CD4-positive, alpha-beta T cell treated with Interleukin-17A for 1 hour (primary cell): ENCODE measurements at regions not wholly inside any gene's neighbourhood (a gene's known extent, or its start where the extent isn't known, plus 50 kb on each side); places are given as distances from the start of the nearest gene placed in this dataset.

Source experiments
- DNase-seq: peaks from one replicate; pipeline ENCODE4 v3.0.0-alpha.2; 2020

GRCh38 chr15:62726461-62726860, 316.1 kb upstream of the TPM1 start:
- DNase-seq, result no peak

DNA sequence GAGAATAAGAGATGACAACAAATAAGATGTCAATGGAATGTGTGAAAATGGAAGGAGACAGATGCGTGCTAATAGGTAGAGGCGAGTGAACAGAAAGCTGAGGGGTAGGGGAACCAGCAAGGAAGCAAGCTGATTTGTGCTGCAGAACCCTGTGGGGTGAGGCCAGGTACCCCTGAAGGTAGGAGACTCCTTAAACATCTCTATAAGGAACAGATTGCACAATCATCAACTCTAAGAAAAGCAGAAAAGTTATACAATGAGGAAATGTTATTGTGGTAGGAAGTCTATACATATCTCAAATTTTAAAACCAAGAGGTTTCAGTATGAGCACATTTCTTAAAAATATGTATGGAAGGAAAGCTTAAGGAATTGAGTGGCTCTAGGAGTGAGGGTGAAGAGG, 315.0 kb upstream of the TPM1 start:
- DNase-seq, result no peak

DNA sequence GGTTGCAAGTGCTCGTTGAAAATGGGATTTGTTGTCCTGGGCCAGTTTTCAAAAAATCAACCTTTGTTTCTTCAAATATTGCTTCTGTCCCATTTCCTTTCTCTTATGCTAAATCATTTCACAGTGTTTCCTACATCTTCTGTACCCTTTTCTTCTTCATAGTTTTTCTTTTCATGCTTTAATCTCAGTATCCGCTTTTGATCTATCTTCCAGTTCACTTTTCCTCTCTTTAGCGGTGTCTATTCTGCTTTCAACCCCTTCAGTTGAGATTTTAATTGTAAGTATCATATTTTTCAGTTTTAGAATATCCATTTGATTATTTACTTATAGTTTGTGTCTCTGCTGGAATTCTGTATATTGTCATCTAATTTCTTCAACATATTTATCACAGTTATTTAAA, 311.7 kb upstream of the TPM1 start:
- no peak for DNase-seq

DNA sequence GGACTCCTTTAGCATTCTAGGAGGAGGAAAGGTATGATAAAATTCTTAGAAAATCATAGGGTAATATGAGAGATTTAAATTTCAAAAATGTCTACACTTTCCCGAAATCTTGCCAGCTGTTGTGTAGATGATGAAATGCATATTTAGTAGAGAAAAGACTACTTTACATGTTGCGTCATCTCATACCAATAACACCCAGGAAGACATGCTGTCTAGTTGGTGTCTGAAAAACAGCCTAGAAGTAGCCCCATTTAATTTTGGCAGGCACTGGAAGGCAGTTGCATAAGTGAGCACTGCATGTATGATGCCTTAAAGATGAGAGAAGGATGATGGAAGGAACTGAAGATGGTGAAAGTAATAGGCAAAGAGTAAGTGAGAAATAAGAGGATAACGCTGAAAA, 310.5 kb upstream of the TPM1 start:
- no peak for DNase-seq

DNA sequence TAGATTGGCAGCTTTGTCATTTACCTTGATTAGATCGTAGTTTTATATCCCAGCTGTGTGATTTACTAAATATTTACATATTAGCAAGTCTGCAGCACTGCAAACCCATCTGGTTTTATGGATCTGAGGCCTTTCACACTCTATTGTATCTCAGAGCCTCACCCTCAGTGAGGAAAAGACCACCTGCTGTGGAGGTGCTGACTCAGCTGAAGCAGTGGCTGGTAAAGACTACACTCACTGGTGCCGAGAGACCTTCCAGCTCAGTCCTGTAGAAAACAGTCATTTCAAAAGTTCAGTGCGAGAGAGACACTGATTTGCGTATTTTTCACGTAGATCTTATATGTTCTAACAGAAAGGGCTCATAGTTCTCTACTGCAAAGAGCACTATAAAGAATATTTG, 307.8 kb upstream of the TPM1 start:
- DNase-seq, result no peak

- no peak for DNase-seq
Measured at GRCh38 chr15:62736756-62737155, 305.8 kb upstream of the TPM1 start.

- DNase-seq, result no peak
Measured at GRCh38 chr15:62737551-62737950, 305.0 kb upstream of the TPM1 start.

DNA sequence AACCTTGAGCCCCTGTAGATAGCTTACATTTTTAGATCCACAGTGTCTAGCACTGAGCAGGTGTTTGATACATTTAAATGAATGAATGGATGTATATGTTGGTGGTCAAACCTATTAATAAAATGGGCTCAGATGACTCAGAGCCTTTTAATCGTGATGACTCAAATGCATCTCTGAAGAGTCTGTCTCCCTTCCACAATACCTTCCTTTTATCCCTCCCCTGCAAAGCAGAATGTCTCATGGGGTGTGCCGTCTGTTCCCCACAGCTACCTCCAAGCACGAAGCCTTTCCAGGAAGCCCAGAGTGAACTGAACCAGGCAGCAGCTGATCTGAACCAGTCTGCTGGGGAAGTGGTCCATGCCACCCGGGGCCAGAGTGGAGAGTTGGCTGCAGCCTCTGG, 303.5 kb upstream of the TPM1 start:
- no peak for DNase-seq

- no peak for DNase-seq
Measured at GRCh38 chr15:62739507-62739906, 303.0 kb upstream of the TPM1 start.

DNA sequence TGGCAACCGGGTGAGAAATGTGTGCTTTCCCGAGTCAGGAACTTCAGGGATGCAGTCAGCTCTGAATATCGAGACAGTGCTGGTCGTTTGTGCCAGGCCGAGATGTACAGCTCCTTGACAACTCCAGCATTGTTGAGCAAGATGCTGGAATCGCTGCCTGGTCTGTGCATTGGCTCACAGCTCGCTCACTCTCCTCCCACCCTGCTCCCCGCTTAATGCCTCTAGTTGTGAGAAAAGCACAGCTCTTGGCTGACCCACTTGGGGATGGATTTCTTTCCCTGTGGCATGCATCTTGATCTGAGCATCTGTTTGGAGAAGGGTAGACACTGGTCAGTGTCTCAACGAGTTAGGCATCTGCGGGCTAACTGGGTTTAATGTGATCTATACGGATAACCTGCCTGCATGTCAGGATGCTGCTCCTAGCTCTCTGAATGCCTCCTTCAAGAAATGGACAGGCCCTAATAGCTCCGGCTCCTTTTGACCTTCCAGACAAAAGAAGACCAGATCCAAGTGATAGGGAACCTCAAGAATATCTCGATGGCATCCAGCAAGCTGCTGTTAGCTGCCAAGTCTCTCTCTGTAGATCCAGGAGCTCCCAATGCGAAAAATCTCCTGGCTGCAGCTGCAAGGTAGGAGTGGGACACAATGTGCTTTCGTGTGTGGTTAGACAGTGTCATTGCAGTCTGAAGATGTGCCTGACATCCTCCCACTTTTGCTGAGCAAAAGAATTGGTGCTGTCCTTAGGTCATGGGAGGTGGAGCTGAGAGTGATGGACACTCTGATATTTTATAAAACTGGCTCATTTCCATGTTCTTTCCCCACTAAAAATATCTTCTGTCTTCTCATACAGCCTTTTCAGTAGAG, 302.2 kb upstream of the TPM1 start:
- DNase-seq, result no peak

- DNase-seq, result no peak
Measured at GRCh38 chr15:62741106-62741505, 301.4 kb upstream of the TPM1 start.

DNA sequence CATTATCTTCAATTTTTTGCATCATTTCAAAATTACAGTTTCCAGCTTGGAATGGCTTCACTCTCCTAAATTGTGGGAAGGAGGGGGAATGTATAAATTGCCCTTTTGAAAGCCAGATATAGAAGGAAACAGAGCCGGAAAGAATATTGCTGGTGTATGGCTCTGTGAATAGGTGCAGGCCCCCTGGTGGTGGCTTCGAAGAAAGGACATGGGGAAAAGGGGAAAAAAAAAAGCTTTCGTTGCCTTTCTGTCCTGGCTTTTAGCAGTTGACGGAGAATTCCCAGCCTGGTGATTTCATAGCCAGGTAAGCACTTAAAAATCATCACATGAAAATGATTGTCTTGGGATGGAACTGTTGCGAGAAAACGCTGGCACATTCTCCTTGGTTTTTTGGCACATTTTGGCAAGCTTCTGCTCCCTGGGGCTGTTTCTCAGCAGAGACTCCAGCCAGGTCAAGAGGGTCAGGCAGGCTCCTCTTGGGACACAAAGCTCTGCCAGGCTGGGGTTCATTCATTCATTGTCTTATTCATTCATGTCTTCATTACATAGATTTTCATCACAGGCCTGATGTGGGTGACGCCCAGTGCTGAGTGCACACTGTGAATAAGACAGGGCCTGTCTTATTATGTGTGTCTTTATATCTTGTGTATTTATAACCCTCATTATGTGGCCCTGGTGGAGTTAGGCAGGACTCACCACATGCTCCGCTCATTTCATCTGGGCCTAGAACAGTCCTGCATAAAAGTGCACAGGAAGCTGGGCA, 300.0 kb upstream of the TPM1 start:
- DNase-seq, result peak; percentile 30

DNA sequence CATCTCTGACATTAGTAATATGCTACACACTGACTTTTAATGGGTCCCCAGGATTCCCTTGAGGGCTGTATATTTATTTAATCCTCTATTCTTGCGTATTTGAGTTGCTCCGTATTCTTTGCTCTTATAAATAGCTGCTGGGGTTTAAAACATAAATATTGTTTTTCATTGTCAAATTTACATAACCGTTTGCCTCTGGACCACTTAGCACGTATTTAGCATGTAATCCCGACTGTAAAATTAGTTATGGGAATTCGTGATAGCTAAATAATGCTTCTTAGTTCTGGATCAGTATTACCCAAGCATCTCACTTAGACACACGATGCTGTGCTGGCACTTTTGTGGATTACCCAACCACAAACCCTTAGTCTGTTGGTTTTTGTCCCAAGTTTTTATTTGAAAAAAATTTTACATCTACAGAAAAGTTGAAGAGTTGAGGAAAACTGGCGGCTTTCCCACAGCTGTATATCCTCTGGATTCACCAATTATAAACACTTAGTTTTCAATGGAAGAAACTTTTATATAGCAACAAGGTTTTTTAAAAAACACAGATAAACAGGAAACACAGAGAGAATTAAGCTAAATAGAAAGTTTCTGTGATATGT, 296.8 kb upstream of the TPM1 start:
- DNase-seq, result no peak

DNA sequence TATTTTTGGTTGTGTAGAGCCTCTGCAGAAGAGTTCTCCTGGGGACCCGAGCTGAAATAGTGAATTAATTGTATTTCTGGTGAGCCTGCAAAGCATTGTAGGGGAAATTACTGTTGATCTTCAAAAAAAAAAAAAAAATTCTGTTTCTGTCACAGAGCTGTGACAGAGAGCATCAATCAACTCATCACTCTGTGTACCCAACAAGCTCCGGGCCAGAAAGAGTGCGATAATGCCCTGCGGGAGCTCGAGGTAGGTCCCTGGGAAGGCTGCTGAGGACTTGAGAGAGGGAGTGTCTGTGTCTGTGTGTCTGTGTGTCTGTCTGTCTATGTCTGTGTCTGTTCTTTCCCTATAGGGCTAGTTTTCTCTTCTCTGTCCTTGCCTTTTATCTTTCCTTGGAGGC, 294.4 kb upstream of the TPM1 start:
- no peak for DNase-seq

DNA sequence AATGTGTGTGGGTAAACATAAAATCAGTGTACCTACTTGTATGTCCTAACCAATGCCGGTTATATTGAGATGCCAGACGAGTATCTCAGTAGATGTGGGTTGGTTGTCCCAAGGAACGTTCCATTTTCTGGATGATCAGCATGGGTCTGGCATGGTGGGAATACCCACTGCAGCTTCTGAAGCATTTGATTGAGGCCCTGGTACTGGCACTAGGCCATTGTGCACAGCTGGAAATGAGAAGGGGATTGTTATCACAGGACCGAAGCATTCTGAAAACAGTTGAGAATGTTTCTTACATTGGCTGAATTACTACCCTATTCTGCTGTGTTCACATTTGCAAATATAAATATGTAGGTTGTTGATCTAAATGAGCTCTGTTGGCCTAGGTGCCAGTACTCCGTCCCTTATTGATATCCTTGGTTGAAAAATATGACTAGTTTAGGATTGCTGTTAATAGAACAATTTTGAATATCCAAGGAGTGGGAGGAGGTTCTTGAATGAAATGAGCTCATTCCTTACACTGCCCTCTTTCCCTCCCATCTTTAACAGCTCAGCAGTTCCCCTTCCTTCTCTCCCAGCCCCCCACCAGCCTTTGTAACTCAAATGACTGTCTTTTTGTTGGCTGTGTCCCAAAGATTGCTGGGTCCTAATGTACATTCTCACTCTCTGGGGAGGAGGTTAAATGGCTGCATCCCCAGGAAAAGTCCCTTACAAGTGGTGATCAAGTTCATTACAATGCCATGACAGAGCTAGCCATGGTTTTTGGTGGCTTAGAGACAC, 293.3 kb upstream of the TPM1 start:
- DNase-seq, result no peak

GRCh38 chr15:62750471-62750870, 292.1 kb upstream of the TPM1 start:
- no peak for DNase-seq

- no peak for DNase-seq
Measured at GRCh38 chr15:62752657-62753517, 289.7 kb upstream of the TPM1 start.

GRCh38 chr15:62753518-62754221, 288.9 kb upstream of the TPM1 start:
- no peak for DNase-seq

- no peak for DNase-seq
Measured at GRCh38 chr15:62756326-62756994, 286.1 kb upstream of the TPM1 start.

DNA sequence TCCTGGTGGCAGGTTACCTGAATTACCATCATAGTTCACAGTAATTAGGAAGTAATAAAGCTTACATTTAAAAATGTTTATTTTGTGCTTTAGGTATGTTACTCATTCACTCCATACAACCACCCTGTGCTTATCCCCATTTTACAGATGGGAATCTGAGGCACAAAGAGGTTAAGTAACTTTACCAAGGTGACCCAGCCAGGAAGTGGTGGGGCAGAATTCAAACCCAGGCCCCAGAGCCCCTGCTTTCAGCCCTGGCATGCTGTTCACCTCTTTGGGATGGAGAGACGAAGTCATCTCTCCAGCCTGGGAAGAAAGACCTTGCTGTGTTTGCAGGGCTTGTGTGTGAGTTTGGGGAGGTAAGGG, 285.6 kb upstream of the TPM1 start:
- no peak for DNase-seq

GRCh38 chr15:62757535-62757934, 285.0 kb upstream of the TPM1 start:
- DNase-seq, result no peak
